ENCODE measurements at regions not wholly inside any gene's neighbourhood (a gene's known extent, or its start where the extent isn't known, plus 50 kb on each side); places are given as distances from the start of the nearest gene placed in this dataset.

GRCh38 chr6:125550892-125551291 lies 198.5 kb upstream of the HEY2 start:
- DNase-seq (ENCODE audit: low spot score) = no peak
- no peaks in the 10 kb centered on the region for H3K36me3 ChIP-seq (ENCODE audit: insufficient read depth, low read length, poor library complexity, severe bottlenecking)
- no peaks in the 10 kb centered on the region for H3K9me3 ChIP-seq (ENCODE audit: low read depth, low read length, poor library complexity, severe bottlenecking)
- TF ChIP-seq EZH2 (IDR thresholded peaks at IDR 0.05; ENCODE audit: borderline replicate concordance, low read depth, low read length, poor library complexity, severe bottlenecking) = no peak
- TF ChIP-seq CTCF (conservative IDR thresholded peaks at IDR 0.05; ENCODE audit: low read depth, low read length) = no peak
- no peak overlapping the region for H3K4me3 ChIP-seq (ENCODE audit: low read depth, low read length, poor library complexity, severe bottlenecking)
- BruUV-seq (replicated peaks) = no TSS peak
- H3K4me1 ChIP-seq (ENCODE audit: insufficient read depth, low read length, poor library complexity, severe bottlenecking) = peaks cover 27% of the 10 kb centered on the region
- POLR2A ChIA-PET (ENCODE audit: low non-redundant PET) = no interaction called here
- intact Hi-C loops (cut with micrococcal nuclease; ENCODE audit: unreplicated experiment) = no loop called here
- no peaks in the 10 kb centered on the region for H3K27me3 ChIP-seq (replicated peaks; ENCODE audit: insufficient read depth, low read depth, low read length, poor library complexity)
- CTCF ChIA-PET = no interaction called here
- H3K27ac ChIP-seq (ENCODE audit: low read depth, low read length, poor library complexity, severe bottlenecking) = no peak overlapping the region

- H3K27me3 ChIP-seq (replicated peaks; ENCODE audit: insufficient read depth, low read depth, low read length, poor library complexity) = no peaks in the 10 kb centered on the region
- no peaks in the 10 kb centered on the region for H3K36me3 ChIP-seq (ENCODE audit: insufficient read depth, low read length, poor library complexity, severe bottlenecking)
- intact Hi-C loops (cut with micrococcal nuclease; ENCODE audit: unreplicated experiment) = no loop called here
- TF ChIP-seq EZH2 (IDR thresholded peaks at IDR 0.05; ENCODE audit: borderline replicate concordance, low read depth, low read length, poor library complexity, severe bottlenecking) (no peak), CTCF (conservative IDR thresholded peaks at IDR 0.05; ENCODE audit: low read depth, low read length) (no peak)
- ChIA-PET CTCF (no interaction called here), POLR2A (ENCODE audit: low non-redundant PET) (no interaction called here)
- no peaks in the 10 kb centered on the region for H3K9me3 ChIP-seq (ENCODE audit: low read depth, low read length, poor library complexity, severe bottlenecking)
- H3K4me3 ChIP-seq (ENCODE audit: low read depth, low read length, poor library complexity, severe bottlenecking) = no peak overlapping the region
- peaks cover 13% of the 10 kb centered on the region for H3K4me1 ChIP-seq (ENCODE audit: insufficient read depth, low read length, poor library complexity, severe bottlenecking)
- BruUV-seq (replicated peaks) = no TSS peak
- no peak for DNase-seq (ENCODE audit: low spot score)
- H3K27ac ChIP-seq (ENCODE audit: low read depth, low read length, poor library complexity, severe bottlenecking) = no peak overlapping the region
Measured at GRCh38 chr6:125552819-125553218, 196.6 kb upstream of the HEY2 start.

DNA sequence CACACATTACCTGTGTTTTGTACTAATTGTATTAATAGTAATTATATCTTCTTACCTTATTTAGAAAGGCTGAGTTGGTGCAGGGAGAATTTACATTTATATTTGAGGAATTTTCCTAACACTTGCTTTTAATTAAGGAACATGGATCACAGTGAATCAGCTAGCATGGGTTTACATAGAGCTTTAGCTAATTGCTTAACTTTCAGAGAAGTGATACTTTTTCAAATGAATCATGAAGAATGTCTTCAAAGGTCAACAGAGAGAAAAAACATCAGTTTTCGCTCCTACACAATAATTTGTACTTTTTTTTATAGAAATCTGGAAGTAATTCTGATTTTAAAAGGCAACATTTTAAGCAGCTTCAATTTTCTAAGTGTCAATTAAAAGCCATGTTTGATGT lies 195.0 kb upstream of the HEY2 start:
- CTCF ChIA-PET = no interaction called here
- intact Hi-C loops (cut with micrococcal nuclease; ENCODE audit: unreplicated experiment) = no loop called here
- no peak overlapping the region for H3K4me3 ChIP-seq (ENCODE audit: low read depth, low read length, poor library complexity, severe bottlenecking)
- no peaks in the 10 kb centered on the region for H3K36me3 ChIP-seq (ENCODE audit: insufficient read depth, low read length, poor library complexity, severe bottlenecking)
- no peak overlapping the region for H3K27ac ChIP-seq (ENCODE audit: low read depth, low read length, poor library complexity, severe bottlenecking)
- no TSS peak for BruUV-seq (replicated peaks)
- H3K4me1 ChIP-seq (ENCODE audit: insufficient read depth, low read length, poor library complexity, severe bottlenecking) = peaks cover 3% of the 10 kb centered on the region
- no peaks in the 10 kb centered on the region for H3K9me3 ChIP-seq (ENCODE audit: low read depth, low read length, poor library complexity, severe bottlenecking)
- POLR2A ChIA-PET (ENCODE audit: low non-redundant PET) = no interaction called here
- TF ChIP-seq CTCF (conservative IDR thresholded peaks at IDR 0.05; ENCODE audit: low read depth, low read length) (no peak), EZH2 (IDR thresholded peaks at IDR 0.05; ENCODE audit: borderline replicate concordance, low read depth, low read length, poor library complexity, severe bottlenecking) (no peak)
- DNase-seq (ENCODE audit: low spot score) = no peak
- H3K27me3 ChIP-seq (replicated peaks; ENCODE audit: insufficient read depth, low read depth, low read length, poor library complexity) = no peaks in the 10 kb centered on the region
